Non-pigmented ciliary epithelial cell (primary cell): ENCODE measurements at regions not wholly inside any gene's neighbourhood (a gene's known extent, or its start where the extent isn't known, plus 50 kb on each side); places are given as distances from the start of the nearest gene placed in this dataset.

Experiments
- DNase-seq: peaks from one replicate; pipeline ENCODE4 v3.0.0-alpha.2; 2010; ENCODE audit warnings: low read depth

DNA sequence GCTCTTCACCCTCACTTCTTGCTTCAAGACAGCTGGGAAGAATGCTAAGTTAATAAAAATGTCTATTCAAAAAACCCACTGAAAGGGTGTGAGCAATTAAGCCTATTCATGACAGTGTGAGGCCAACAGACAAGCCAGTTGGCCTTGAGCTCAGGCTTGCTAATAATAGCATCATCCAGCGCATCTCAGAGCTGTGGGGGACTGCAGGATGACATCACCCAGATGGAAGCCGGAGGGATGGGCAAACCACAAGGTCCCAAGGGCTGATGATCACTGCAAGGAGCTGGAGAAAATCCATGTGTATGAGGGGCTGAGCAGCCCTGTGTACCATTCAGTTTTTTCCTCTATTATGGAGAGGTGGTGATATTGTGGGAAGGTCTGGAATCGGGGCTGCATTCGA, 770.4 kb downstream of the TNS3 start:
- peak; percentile 82 for DNase-seq

DNA sequence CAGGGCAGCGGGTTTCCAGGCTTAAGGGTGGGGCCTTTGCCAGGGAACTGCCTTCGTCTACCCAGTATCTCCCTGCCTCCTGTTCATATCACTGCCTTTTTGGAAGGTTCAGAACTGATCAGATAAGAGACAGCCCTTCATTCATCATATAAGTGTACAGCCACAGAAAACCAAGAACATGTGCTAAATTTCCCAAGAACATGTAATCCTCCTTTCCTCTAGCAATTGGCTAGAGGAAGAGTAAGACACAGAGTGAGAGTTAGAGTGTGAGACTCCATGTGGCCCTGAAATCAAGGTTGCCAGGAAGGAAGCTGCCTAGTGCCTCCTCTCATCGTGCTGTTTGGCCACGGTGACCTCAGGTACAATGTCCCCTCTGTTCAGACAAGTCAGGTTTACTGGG, 770.9 kb downstream of the TNS3 start:
- DNase-seq: no peak

DNA sequence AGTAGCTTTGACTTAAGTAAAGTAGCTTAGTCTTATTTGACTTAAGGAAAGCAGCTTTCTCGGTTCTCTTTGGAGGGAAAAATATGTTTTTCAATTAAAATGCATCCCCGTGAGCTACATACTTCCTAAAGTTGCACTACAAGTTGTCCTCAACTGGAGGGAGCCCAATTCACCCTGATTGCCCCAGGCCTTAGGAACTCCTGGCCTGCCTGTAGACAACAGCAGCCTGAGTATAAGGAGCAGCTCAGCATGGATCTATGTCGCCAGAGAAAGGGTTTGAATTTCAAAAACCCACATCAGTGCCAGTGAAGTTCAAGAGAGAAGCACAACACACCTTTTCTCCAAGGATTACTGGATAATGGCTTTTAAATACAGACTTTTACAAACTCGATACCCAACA, 772.0 kb downstream of the TNS3 start:
- DNase-seq: no peak

DNA sequence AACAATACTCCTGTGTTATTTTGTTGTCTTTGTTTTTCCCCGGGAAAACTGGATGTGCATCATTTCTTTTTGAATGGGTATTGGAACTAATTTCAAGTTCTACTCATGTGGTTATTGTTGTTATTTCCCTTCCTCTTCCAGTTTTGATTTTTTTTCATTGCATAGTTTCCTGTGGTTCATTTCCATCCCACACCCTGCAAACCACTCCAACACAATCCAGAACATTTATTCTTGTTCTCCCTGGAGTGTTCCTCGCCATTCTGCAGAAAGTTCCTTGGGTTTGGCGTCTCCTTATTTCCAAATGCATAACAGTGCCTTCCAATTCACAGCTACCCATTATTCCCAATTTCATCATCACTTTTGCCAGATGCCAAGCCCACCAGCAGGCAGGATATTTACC, 775.1 kb downstream of the TNS3 start:
- DNase-seq: no peak

DNA sequence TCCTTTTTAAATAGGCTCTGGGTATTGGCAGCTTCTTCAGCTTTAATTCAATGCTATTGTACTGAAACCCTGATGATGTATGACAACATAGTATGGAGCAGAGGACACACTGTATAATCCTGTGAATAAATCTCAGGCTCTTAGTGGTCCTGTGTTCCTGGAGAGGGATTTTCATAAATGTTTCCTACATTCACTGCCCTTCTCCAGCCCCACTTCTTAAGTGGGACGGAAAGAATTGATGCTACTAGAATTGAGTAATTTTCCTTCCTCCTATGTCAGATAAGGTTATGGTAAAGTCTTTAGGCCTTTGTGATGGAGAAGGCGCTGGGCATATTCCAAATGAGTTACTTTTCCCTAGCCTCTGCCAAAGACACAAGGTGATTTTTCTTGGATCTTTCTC, 779.4 kb downstream of the TNS3 start:
- no peak for DNase-seq

DNA sequence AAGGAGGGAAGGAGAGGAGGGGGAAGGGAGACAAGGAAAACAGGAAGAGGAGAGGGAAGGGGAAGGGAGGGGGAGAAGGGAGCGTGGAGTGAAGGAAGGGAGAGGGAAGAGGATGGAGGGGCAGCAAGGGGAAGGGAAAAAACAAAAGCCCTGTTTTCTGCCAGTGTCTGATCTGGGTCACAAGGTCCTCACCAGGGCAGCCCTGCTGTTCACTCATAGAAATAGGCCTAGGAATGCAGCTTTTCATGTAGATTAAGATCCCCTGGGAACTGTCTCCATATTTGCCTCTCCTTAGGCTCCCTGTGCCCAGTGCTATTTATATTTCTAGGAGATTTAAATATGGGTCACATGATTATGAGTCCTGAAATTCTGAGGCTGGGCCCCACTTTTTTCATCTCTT, 790.7 kb downstream of the TNS3 start:
- DNase-seq: no peak

DNA sequence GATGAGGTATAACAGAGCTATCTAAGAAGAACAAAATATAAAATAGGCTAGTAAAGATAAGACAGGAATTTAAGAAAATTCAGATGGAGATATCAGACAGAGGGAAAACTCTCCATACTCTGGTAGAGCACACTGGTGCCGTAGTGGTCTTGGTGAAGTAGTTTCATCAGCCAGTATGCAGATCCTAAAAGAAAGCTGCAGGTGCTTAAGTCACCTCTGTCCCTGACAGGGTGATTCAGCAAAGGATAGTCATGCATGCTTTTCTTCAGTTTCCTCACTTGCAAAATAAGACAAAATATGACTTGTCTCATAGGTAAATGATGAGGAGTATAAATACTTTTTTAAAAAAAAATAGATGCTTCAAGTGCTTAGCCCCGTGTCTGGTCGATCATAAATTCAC, 794.9 kb downstream of the TNS3 start:
- no peak for DNase-seq

DNA sequence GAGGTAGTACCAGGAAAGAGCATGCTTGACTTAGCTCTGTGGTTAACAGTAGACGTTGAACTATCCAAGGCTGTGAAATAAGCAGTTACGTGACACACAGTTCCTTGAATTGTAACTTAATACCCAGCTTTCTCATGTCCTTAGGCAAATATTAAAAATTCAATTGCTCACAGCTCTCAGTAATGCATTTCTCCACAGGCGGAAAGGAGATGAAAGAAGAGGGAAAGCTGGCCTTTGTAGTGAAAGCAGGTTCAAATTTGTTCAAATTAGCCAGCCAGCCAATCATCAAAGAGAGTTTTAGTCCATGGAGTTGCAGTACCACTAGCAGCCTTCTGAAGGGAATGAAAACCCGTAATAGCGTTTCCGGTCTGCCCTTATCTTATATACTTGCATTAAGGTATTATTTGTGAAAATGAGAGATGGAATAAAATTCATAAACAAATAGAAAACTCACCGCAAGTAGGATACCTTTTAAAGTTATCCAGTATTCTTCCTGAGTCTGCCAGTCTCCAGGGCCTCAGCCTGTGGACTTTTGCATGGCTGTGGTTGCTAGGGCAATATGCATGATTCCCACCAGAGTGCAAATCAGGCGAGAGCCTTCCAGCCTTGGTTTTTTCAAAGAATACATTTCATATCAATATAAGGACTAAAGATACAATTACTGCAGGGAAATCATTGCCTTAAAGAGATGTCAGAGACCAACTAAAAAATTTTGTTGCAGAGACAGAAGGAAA, 795.5 kb downstream of the TNS3 start:
- peak; percentile 71 for DNase-seq

DNA sequence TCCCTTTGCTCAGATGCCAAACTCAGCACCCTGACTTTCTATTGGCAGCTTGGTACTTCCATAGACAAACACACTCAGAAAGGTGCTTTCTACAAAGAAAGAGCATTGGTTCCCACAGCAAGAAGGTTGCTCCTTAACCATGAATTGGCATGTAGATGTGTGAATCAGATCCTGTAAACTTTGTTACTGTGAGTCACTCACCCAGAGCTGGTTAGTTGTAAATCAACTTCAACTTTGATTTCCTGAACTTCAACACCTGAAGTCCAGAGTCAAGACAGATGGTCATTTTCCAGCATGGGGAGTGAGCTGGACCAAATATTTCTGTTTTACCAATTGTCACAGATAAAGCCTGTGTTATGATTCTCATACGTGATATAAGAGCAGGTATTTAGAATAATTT, 797.2 kb downstream of the TNS3 start:
- DNase-seq: no peak

DNA sequence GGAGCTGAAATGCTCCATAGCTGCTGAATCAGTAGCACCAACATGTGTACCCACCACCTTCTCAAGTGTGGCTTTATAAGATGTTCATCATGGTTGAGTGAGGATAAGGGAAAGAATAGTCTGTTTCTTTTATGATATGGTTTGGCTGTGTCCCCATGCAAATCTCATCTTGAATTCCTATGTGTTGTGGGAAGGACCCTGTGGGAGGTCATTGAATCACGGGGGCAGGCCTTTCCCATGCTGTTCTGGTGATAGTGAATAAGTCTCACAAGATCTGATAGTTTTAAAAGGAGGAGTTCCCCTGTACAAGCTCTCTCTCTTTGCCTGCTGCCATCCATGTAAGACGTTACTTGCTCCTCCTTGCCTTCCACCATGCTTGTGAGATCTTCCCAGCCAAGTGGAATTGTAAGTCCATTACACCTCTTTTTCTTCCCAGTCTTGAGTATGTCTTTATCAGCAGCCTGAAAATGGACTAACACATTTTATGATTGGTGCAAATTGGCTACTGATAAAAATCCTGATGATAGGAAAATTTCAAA, 799.9 kb downstream of the TNS3 start:
- no peak for DNase-seq

DNA sequence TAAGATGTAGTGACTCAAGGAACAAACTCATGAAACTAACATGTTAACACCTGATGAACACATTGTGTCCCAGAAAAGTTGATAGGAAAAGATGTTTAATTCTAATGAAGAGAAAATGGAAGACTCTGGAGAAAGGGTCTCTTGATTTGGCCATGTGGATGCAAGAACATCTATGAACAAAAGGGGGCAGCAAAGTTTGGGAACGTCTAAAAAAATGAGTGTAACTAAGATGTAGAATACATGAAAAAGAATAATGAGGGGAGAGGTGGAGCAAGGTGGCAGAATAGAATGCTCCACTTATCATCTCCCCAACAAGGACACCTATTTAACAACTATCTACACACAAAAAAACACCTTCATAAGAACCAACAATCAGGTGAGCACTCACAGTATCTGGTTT, 805.1 kb downstream of the TNS3 start:
- no peak for DNase-seq

DNA sequence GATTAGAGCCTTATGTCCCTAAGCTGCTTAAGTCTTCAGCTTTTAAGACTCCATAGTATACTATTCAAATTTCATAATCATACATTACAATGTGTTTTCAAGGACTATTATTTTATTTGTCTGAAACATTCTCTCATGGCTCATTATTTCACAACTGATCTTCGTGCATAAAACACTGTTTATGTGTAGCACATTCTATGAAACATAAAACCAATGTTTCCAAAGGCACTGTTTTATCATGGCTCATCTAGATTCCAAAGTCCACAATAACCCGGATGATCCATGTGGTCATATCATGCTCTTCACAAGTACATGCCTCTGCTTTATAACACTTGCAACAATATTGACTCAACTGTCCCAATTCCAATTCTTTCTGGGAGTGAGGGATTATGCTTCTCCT, 806.1 kb downstream of the TNS3 start:
- no peak for DNase-seq

DNA sequence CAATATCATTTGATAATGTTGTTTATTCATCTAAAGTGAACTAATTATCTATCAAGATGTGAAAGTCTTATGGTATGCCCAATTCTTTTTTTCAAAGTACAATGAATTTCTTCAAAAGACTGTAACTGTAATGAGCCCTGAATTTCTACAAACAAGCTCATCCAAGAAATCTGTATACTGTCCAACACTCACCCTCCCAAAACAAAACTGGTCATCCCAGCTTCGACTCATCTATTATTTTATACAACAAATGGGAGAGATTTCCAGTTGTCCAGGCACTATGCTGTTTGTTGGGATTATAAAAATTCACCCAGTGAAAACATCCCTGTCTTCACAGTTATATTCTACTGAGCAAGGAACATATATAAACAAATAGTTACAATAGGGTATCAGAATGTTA, 806.9 kb downstream of the TNS3 start:
- no peak for DNase-seq

DNA sequence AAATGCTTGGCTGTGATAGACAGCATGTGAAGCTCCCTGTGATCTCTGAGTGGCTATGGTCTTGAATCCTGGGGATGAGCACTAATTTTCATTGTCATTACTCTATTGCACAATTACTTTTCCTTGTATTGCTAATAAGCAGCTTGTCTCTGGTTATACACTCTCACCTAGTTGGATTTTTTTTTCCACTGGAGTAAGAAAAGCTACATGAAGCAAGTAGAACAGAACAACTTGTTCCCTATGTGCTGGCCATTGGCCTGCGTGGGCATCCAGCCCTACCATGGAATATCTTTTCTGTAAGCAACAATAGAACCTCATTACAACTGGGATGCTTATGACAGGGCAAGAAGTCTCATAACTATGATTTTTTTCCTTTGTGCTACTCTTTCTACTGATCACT, 807.4 kb downstream of the TNS3 start:
- DNase-seq: no peak

DNA sequence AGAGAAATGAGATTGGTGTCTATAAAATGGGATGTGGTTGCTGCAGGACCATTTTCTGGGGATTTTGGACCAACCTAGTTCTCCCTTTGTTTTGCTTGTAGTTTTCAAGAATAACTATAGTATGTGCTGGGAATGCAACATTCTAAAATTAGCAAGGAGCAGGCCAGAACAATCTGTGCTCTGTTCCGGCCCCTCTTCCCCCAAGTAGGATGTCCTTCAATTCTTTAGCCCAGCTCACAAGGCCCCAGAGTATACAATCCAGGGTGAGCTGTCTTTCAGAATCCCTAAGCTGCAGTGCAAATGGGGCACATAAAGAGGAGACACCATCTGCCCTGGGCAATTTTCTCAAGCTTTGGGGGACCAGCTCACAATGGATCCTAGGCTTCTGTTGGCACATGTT, 809.1 kb downstream of the TNS3 start:
- no peak for DNase-seq

DNA sequence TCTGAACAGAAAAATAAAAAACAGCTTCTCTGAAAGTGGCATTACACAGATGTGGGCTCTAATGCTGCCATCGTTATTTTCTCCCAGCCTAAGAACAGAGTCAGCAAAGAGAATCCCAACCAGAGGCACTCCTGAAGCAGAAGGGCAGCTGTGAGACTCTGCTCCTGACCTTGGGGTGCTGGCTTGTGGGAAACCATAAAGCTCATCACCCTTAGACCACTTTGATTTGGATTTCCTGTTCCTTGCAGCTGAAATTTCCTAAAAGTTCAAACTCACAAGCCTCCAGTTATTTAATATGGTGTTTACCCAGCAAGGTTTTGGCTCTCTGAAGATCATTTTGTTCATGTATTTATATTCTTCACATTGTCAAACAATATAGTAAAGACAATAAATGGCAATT, 814.8 kb downstream of the TNS3 start:
- no peak for DNase-seq

DNA sequence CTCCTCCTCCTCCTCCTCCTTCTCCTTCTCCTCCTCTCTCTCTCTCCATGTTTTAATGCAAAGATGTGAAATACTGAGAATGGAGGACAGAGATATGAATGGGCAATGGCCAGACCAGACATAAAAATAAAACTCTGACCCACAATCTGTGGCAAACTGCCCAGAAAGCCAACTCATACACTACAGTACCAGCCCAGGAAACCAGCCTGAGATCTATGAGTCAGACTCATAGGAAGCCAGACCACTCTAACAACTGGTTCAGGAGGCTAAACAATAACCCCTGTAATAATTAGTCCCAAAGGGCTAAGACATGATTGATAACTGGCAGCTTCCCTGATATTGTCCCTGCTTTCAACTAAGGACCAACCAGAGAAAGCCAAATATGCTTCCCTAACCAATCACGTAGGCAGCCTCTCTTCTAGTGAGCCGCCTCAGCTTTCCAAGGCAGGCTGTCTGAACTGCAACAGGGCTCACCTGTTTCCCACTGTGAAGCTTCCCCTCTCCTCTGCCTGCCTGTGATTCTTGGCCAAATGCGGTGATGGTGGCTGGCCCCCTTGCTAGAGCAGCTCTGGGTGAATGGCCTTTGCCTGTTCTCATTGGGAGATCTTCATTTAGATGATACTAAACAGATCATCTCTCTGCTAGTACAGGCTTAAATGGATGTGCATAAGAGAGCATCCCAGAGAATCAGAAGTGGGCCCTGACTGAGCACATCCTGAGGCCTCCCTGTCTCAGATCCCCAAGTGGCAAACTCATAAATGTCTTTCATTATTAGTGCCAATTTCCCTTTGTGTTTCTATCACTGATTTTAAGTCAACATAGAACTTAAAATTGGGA, 817.6 kb downstream of the TNS3 start:
- peak; percentile 83 for DNase-seq

DNA sequence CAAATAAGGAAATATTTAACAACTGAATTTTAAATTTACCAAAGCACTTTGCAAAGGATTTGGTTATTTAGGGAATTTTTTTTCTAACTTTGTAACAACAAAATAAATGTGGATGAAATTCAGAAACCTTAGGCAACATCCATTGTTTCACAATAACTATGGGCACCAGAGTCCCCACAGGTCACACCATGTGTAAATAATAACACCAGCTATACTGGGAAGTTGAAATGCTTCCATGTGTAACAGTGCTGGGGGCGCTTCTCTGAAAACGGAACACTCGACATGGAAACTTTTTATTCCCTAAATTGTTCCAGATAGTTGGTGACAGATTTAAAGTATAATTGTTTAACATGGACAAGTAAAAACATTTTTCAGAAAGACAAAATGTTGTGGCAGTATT, 818.6 kb downstream of the TNS3 start:
- DNase-seq: no peak

DNA sequence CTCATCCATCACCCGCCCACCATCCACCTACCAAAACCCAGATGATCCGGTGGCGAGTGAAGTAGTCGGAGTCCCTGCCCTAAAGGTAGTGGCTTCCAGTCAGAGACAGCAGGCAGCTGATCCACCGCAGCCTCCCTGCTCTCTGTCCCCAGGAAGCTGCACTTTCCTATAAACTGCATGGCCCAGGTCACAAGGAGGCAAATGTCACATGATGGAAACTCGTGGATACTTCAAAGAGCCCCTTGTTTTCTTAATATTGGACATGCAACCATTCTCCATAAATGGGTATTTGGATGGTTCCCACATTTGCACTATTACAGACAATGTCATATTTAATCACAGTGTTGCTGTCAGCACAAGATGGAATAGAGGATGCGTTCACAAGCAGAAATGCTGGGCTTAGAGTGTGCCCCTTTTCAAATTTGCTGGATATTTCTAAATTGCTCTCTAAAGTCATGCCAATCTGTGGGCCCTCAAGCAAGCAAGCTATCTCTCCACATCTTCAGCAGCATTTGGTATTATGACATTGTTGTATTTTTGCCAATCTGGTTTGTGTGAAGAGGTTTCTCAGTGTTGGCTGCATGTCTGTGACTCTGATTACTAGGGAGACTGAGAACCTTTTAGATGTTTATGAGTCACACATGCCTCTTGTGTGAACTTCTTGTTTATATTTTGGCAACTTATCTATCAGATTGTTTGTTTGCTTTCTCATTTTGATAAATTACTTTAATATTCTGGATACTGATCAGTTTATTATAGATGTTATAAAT, 822.0 kb downstream of the TNS3 start:
- no peak for DNase-seq

DNA sequence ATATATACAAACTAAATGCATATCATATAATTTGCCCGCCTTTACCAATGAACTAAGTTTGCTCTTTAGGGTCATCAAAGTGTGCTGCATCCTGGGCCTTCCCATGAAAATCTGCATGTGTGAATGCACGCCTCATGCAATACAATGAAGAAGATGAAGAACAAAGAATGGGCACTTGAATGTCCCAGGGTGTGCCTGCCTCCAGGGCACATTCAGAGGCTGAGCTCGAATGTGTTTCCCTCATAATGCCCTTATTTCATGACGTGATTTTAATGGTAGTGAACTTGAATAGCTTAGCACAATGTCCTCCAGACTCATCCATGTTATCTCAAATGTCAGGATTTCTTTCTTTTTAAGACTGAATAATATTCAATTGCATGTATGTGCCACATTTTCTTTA, 824.9 kb downstream of the TNS3 start:
- no peak for DNase-seq

DNA sequence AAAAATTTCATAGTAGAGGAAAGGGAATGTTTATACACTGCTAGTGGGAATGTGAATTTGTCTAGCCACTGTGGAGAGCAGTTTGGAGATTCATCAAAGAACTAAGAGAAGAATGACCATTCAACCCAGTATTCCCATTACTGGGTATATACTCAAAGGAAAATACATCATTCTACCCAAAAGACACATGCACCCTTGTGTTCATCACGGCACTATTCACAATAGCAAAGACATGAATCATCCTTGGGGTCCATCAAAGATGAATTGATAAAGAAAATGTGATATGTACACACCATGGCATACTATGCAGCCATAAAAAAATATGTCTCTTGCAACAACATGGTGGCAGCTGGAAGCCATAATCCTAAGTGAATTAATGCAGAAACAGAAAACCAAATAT, 825.7 kb downstream of the TNS3 start:
- no peak for DNase-seq

DNA sequence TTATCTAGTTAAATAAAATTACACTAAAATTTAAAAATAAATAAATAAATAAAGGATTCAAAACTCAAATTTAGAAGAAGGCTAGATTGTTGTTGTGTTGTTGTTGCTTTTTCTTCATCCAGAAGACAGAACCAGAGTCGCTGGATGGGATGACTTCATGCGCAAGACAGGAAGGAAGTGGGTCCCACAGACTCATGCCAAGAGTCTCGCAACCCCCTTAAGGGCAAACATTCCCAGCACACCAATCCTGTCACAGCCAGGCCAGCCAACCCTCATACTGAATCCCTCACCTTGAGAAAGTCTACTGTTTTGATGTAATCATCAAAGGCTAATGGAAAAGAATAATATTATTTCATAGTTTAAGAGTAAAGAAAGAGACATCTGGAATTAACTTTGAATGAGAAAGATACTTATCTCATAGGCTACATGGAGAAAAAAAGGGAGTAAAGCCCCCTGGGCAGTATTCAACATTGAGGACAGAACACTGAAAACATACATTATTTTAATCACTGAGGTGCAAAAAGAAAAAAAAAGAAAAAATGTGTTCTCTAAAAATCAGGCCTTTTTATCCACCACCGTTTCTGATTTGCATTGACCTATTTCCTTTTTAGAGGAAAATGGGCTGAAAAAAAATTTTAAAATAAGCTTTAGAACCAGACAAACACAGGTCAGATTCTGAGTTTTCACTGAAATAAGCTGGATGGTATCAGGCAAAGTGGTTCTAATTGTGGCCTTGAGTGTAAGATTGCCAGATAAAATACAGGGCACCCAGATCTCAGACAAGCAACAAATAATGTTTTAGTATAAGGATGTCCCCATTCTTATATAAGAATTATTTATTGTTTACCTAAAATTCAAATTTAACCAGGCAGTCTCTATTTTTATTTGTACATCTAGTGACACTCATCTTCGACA, 826.5 kb downstream of the TNS3 start:
- no peak for DNase-seq
